ENCODE measurements at regions not wholly inside any gene's neighbourhood (a gene's known extent, or its start where the extent isn't known, plus 50 kb on each side); places are given as distances from the start of the nearest gene placed in this dataset.

- no peak for TF ChIP-seq CTCF (IDR thresholded peaks at IDR 0.05; ENCODE audit: low read depth, low read length)
- no peak overlapping the region for H3K4me3 ChIP-seq (ENCODE audit: low read depth, low read length)
These were observed 182.8 kb downstream of the QDPR start for GRCh38 chr4:17329046-17329445.

- no peak overlapping the region for H3K4me3 ChIP-seq (ENCODE audit: low read depth, low read length)
These were observed 183.6 kb downstream of the QDPR start for GRCh38 chr4:17328141-17328815.

GRCh38 chr4:17327591-17327990 is 184.3 kb downstream of the QDPR start:
- TF ChIP-seq CTCF (IDR thresholded peaks at IDR 0.05; ENCODE audit: low read depth, low read length), result no peak
- no peak overlapping the region for H3K4me3 ChIP-seq (ENCODE audit: low read depth, low read length)

More at GRCh38 chr4:17328141-17328815, 183.6 kb downstream of the QDPR start:
- TF ChIP-seq CTCF (IDR thresholded peaks at IDR 0.05; ENCODE audit: low read depth, low read length), result no peak

GRCh38 chr4:17326756-17327155 is 185.1 kb downstream of the QDPR start:
- TF ChIP-seq CTCF (IDR thresholded peaks at IDR 0.05; ENCODE audit: low read depth, low read length), result no peak
- no peak overlapping the region for H3K4me3 ChIP-seq (ENCODE audit: low read depth, low read length)

GRCh38 chr4:17325098-17325497 is 186.8 kb downstream of the QDPR start:
- no peak for TF ChIP-seq CTCF (IDR thresholded peaks at IDR 0.05; ENCODE audit: low read depth, low read length)
- H3K4me3 ChIP-seq (ENCODE audit: low read depth, low read length), result no peak overlapping the region

- peak overlapping the region; percentile 15; the same call in 1 of the 2 replicates for H3K4me3 ChIP-seq (ENCODE audit: low read depth, low read length)
- peak; percentile 56 for TF ChIP-seq CTCF (IDR thresholded peaks at IDR 0.05; ENCODE audit: low read depth, low read length)
These were observed 187.5 kb downstream of the QDPR start for GRCh38 chr4:17324386-17324830.

GRCh38 chr4:17323554-17324385 is 188.1 kb downstream of the QDPR start:
- peak overlapping the region; percentile 19; the same call in 1 of the 2 replicates for H3K4me3 ChIP-seq (ENCODE audit: low read depth, low read length)
- TF ChIP-seq CTCF (IDR thresholded peaks at IDR 0.05; ENCODE audit: low read depth, low read length), result no peak

All from WI38 (cell line).